ENCODE measurements at regions not wholly inside any gene's neighbourhood (a gene's known extent, or its start where the extent isn't known, plus 50 kb on each side); places are given as distances from the start of the nearest gene placed in this dataset.

DNA sequence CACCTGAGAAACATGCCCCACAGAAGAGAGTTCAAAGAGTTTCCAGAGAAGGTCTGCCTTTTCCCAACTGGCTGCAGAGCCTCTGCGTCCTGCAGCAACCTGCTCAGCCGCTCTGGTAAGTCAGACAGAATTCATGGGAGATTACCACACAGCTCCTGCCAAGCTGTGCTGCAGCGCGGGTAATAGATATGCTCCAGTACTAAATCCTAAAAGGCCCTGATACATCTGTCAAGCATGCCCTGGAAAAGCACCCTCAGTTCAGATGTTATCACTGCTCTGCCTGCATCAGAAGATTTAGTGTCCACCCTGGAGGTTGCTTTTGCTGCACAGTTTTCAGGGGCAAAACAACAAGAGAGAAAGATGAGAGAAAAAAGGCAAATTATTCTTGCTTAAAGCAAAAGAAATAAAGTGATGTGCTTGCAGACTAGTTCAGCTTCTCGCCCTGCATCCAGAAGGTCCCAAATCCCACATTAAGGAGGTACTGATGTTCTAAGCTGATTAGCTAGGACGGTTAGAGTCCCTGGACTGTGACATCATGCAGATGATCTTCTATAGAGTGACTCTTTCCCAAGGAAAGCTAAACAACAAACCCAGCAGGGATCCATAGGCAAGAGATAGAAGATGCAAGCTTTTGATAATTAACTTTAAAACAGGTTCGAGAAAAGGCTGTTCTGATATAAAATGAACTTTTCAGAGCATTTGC lies 488.6 kb downstream of the BCL11A start:
- intact Hi-C loops (cut with micrococcal nuclease) = no loop called here

DNA sequence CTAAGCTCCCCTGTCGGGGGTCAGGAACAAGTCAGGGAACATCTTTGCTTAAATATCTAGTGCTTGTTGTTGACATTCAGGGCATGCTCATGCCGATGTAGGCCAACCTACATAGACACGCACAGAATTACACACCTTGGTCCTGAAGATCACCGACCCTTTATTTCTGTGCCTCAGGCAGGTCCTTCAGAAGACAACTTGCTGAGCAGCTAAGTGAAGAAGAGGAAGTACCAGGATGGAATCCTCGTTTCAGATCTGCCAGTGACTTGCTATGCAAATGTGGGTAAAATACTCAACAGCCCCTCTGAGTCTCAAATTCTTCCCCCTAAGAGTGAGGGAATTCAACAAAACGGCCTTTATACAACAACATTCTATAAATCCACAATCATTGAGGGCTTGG lies 494.7 kb downstream of the BCL11A start:
- intact Hi-C loops (cut with micrococcal nuclease) = no loop called here

DNA sequence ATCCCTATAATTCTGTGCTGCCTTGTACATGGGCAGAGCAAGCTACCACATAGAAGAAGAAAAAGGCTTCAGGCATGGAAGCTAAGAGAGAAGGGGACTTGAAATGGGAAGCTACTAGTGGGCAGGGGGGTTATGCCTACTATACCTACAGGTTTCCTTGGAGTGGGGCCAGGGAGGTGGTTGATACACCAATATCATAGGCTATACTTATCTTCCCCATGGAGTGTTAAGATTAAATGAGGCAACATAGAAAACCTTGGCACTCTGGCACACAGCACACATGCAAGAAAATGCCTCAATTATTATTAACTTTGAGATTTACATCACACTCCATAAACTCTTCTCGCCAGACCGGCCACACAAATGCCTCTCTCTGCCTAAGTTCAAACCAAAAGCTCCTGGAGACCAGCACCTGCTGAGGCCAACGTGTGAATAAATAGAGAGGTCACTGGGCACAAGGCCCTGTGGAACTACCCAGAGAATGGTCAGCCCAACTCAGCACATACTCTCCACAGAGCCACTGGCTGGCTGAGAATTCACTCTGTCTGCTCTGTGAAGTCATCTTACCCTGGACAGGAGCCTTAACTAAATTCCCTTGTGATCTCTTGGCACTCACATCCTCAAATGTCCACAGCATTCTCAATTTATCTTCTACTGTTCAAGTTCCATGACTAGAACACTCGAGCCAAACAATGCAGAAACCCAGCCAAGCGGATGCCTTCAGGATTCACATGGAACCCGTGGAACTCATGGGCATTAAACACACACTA lies 498.7 kb downstream of the BCL11A start:
- intact Hi-C loops (cut with micrococcal nuclease) = no loop called here

DNA sequence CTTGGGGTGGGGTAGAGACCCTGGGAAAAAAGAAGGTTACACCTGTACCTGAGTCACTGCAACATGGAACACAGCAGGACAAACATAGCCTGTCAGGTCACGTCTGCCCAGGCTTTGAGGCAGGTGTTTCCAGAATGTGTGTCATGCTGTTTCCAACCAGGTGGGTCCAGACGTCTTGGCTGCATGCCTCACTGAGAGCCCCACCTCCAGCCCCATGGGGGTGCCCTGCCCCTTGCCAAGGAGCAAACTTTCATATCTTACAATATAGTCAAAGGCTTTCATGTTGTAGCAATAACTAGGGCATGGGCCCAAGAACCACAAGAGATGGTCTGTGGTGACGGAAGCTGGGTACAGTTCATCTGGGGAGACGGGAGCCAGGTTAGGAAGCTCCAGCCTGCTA lies 499.7 kb downstream of the BCL11A start:
- intact Hi-C loops (cut with micrococcal nuclease) = no loop called here

DNA sequence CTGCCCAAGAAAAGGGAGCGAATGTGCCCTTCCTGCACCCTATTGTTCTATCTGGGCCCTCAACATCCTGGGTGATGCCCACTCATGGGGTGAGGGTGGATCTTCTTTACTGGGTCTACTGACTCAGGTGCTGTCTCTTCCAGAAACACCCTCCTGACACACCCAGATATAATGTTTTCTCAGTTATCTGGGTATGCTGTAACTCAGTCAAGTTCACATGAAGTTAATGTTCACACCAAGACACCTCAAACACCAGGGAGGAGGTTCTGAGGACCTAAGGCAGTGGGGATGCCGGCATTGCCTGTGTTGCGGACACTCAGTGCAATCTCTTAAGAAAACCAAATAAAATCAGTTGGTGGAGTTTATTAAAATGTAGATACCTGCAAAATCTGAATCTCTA lies 500.9 kb downstream of the BCL11A start:
- intact Hi-C loops (cut with micrococcal nuclease) = no loop called here

DNA sequence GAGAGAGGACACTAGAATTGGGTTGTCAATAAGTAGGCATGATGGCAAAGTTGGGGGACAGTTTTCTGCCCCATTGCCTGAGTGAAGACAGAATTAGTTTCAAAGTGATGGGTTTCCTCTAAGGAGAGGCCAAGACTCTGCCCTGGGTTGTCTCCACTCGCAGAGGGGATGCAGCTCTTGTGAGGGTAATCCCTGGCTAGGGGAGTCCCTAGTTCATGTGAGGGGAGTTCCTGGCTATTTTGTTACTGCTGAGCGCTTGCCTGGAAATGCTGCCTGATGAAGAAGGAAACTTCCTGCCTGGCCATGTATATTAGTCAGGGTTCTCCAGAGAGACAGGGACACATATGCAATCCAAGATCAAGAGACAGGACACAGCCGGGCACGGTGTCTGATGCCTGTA lies 501.5 kb downstream of the BCL11A start:
- intact Hi-C loops (cut with micrococcal nuclease) = no loop called here

DNA sequence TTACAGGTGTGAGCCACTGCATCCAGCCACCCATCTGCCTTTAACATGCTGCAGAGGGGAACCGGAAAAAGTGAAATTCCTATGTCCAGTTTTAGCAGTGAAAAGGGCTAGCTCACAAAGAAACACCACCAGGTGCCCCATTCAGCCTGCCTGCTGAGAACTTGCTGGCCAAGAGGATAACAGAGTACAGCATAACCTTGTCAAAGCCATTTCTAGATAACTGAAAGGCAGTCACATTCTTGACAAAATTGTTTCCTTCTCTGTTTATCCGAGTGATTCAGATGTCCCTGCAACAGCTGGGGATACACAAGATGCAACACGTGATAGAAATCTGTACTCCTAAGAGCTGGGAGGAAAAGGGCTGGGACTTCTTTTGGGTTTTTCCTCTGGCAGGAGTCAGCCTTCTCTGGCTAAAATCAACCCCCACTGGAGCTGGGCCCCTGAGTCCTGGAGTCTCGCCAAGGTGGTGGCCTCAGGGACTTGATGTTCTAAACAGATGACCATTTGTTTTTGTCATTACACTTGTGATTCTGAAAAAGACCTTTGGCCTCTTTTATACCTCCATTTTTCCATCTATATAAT lies 505.4 kb downstream of the BCL11A start:
- intact Hi-C loops (cut with micrococcal nuclease) = no loop called here

DNA sequence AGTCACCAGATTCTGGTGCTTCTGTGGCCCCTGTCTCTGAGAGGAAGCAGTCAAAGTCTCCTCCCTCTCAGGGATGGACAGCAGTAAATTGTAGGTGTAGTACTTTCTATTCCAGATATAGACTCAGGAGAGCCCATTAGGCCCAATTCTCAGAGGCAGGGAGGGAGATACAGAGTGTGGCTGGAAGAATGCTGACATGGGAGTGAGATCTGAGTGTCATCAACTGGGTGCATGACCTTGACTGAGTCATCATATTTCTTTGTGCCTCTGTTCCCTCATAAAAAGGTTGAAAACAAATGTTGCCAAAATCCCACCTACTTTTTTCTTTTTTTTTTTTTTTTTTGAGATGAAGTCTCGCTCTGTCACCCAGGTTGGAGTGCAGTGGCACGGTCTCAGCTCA lies 506.1 kb downstream of the BCL11A start:
- intact Hi-C loops (cut with micrococcal nuclease) = no loop called here

DNA sequence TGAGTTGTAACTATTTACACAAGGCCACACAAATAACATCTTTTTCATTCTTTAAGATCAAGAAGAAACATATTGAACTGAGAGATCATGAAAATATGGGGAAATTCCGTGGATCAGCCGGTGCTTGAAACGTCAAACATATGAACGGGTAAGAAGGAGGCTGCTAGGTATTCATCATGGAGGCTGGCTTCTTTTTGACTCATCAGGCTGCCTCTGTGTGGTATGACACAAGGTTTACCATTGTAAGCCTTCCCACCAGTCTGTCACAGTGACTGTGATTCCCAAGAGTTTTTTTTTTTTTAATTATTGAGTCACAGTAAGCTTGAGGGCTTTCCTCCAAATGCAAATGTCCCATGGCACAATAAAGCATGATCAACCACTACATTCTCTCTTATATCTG lies 506.9 kb downstream of the BCL11A start:
- intact Hi-C loops (cut with micrococcal nuclease) = no loop called here

DNA sequence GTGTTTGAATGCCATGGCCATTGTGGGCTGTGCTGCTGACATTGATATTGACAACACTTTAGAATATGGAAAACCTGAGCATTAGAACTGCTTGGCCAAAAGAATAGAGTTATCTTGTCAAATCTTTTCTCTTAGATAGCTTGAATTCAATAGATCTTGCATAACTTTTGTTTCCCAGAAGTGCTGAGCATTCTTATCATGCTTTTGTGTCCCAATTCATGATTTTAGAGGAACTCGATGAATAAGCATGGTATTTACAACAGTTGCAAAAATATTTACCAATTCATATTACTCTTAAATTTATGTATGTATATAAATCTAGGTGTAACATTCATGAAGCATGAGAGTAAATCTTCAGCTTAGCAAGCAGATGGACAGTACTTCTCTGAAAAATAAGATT lies 508.0 kb downstream of the BCL11A start:
- intact Hi-C loops (cut with micrococcal nuclease) = no loop called here

DNA sequence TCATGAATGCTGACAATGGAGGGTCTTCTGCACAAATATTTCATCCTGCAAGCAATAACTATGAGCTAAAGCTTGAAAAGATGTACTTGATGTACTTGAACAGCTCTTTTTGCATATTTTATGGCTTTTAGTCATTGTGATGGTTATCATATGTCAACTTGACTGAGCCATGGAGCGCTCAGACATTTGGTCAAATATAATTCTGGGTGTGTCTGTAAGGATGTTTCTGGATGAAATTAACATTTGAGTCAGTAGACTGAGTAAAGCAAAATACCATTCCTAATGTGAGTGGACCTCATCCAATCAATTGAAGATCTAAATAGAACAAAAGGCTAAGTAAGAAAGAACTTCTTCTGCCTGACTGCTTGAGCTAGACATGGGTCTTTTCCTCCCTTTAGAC lies 509.0 kb downstream of the BCL11A start:
- intact Hi-C loops (cut with micrococcal nuclease) = no loop called here

DNA sequence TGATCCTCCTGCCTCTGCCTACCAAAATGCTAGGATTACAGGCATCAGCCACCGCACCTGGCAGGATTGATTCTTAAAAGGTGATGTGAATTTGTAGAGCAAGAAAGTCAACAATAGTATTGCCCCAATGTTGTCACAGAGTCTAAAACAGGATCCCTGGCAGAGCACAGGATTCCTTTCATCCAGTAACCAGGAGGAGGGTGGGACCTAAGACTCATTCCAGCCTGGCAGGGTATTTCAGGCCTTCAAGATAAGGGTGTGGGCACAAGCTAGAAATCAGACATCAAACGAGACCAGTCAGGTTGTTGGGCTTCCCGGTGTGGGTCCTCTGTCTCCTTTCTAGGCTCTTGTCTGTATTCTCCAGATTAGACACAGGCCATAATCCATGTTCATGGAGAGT lies 511.4 kb downstream of the BCL11A start:
- intact Hi-C loops (cut with micrococcal nuclease) = no loop called here

DNA sequence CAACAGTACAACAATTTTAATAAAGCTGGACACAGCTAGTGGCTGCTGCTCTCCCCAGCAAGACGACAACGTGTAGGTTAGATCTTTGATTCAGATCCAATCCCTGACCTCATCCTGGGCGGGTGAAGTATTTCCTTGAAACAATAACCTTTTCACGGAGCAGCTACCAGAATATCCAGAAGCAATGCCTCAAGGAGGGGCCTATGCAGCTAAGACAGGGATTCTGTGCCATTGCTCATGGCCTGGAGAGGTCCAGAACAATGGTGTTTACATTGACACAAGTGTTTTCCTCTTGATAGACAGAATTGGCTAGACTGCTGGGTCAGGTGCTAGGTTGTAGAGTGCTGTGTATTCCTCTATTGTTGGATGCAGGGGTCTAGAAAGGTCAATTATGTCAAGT lies 520.1 kb downstream of the BCL11A start:
- intact Hi-C loops (cut with micrococcal nuclease) = no loop called here

DNA sequence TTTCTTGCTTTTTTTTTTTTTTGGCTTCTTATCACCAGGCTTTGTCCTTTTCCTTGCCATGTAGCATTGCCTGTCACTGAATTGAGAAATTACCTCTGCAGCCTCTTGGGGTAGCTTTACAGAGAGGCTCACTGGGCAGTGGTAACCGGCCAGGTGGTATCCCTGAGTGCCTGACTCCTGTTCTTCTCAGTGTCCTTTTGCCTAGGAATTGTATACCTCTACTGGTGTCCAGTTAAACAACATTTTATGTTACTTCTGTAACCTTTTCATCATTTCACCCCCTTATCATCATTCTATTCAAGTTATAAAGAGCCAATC lies 523.9 kb downstream of the BCL11A start:
- intact Hi-C loops (cut with micrococcal nuclease) = no loop called here

DNA sequence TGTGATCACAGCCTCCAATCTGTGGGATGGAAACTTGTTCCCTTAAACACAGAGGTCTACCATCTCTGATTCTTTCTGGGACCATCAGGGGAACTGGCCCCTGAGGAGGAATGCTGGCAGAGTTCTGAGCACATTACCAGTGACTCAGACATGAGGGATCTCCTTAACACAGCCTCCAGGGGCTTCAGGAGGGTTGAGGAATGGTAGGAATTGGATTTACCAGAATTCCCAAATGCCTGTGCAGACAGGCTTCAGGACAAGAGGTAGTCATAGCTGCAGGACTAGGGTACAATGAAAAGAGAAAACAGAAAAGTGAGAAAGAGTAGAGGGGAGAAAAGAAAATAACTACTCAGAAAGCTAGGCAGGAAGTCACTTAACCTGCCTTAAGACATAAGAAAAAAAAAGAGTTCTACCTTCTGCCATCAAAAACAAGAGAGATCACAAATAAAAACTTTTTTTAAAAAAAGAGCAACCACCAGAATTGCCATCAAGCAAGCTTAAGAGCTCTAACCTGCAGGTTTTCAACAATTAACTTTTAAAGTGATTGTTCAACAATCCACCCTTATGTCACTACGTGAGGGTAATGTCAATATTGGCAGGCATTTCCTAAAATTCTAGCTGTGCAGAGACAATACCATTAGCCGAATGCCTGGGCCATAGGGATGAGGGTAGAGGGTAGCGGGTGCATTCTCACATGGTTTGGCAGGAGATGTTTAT lies 524.4 kb downstream of the BCL11A start:
- intact Hi-C loops (cut with micrococcal nuclease) = no loop called here

DNA sequence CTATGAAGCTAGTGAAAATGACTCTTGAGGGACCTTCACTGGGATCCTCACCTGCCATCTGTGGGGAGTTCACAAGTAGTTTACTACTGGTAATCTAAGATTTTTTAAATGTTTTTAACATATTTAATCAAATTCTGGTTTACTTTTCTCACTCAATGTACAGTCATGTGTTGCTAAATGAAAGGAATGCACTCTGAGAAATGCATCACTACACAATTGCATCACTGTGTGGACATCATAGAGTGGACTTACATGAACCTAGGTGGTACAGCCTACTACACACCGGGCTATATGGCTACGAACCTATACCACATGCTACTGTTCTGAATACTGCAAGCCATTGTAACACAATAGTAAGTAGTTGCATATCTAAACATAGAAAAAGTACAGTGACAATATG lies 528.0 kb downstream of the BCL11A start:
- intact Hi-C loops (cut with micrococcal nuclease) = no loop called here

DNA sequence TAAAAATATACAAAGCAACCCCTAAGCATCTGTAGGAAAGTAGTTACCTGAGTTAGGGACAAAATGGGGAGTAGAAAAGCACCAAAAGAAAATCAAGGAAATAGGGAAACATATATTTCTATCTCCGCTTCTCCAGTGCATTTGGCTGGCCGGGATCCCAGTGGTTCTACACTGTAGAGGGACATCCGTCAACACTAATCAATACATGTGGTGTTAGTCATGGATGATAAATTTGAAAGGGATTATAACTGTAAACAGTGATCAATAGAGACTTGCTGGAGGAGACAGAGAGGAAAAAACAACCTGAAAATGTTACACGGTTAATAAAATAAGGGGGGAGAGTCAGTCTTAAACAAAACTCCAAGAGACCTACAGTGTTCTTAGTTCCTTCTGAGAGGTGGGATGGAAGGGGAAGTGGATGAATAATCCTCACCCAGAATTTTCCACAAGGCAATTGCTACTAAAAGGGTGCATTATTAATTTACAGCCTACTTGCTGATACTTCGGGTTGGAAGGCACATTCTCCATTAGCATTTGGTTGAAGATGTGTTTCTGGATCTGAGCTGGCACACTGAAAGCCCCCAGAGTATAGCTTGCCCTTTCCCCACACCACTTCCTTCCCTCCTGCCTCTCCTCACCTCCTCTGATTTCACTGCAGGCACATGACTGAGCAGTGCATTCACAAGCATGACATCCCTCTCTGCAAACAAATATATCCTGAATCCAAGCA lies 530.0 kb downstream of the BCL11A start:
- intact Hi-C loops (cut with micrococcal nuclease) = no loop called here

DNA sequence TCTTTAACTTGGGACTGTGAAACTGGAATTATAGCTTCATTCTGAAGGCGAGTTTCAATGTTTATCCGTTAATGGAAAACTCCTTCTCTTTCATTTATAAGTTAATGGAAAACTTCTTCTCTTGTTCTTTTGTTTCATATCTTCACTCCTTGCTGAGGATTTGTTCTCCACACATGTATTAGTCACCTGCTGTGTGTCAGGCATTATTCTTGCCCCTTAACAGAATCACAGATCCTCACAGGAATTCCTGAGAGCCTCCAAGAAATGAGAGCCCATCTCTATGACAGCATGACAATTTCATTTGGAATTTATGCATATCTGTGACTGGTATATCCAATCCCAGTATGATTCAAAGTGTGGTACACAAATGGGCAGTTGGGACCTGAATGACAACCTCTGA lies 545.8 kb downstream of the BCL11A start:
- intact Hi-C loops (cut with micrococcal nuclease) = no loop called here

DNA sequence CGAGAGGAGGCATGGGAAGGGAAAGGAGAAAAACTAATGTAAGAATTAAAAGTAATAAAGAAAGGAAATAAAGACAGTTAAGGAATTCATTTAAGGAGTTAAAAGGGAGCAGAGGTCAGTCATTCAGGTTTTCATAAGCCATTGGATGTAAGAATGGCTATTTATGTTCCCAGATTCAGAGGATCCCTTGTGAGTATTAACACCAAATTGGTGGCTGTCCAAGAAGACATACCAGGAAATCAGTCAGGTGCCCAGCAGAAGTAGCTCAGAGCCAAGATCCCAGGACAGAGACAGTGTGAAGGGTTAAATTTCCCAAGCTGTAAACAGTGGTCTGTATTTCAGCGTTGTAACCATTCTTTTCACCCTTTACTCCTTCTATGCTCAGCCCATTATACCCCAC lies 550.4 kb downstream of the BCL11A start:
- intact Hi-C loops (cut with micrococcal nuclease) = no loop called here

DNA sequence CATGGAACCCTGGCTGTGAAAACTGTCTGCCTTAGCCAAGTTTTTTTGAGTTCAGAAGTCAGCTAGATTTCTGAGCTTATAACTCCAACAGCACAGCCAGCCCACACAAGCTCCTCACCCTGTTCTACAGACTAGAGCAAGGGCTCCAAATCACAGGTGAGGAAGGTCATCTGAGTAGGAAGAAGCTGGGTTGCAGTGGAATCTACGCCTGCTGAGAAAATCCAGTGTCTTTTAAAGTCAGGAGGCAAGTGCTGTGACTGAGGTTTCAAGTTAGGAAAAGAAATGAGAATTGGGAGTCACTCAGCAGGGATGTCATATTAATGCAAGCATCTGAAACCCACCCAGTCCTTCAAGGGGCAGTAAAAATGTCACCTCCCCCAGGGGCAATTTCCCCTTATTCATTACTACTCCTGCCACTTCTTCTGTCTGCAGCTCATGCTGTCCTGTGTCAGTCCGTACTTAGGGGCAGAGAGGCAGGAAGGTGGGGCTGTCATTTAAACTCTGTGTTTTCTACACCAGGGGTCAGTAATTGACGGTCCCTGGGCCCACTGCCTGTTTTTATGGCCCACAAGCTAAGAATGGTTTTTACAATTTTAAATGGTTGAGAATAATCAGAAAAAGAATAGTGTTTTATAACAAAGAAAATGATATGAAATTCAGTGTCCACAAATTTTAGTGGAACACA lies 551.1 kb downstream of the BCL11A start:
- intact Hi-C loops (cut with micrococcal nuclease) = no loop called here

DNA sequence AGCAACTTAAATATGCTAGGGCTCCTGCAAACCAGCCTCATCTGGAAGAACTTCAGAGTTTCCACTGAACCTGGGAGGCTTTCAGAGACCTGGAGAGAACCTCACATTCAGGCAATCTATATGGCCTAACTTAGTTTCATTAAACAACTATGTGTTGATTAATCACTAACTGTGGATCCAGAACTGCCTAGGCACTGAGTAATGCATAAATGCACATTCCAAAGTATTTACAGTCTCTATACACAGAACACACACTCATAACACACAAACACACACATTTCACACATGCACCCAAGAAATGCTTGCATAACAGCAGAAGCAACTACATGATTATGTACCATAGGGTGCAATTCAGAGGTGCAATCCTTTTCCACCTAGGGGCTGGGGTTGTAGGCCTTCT lies 552.8 kb downstream of the BCL11A start:
- intact Hi-C loops (cut with micrococcal nuclease) = no loop called here

All from T-helper 1 cell treated with Interleukin-12 subunit alpha and Interleukin-12 subunit beta and Interleukin-4 antibody, amounts not matched to agents 30 ng/mL and 1 ng/mL, for 36 hours (primary cell).